Neural crest cell (in vitro differentiated cells): ENCODE measurements at regions not wholly inside any gene's neighbourhood (a gene's known extent, or its start where the extent isn't known, plus 50 kb on each side); places are given as distances from the start of the nearest gene placed in this dataset.

Experiments
- DNase-seq: peaks from one replicate; pipeline ENCODE4 v3.0.0; 2021; ENCODE audit warnings: low read depth, mixed read lengths, low spot score
- H3K27ac Mint-ChIP-seq: one replicate; pipeline ENCODE4 v1.8.0; 2021; ENCODE audit warnings: mild to moderate bottlenecking, mixed read lengths; ENCODE audit not compliant: unreplicated experiment
- H3K27me3 Mint-ChIP-seq: 2 replicates; pipeline ENCODE4 v1.8.0; 2021; ENCODE audit warnings: low read depth, mild to moderate bottlenecking, mixed read lengths
- H3K36me3 Mint-ChIP-seq: 2 replicates; pipeline ENCODE4 v1.8.0; 2021; ENCODE audit warnings: low read depth, mild to moderate bottlenecking, mixed read lengths
- H3K4me1 Mint-ChIP-seq: 2 replicates; pipeline ENCODE4 v1.8.0; 2021; ENCODE audit warnings: mixed read lengths
- H3K4me3 Mint-ChIP-seq: one replicate; pipeline ENCODE4 v1.8.0; 2021; ENCODE audit warnings: mild to moderate bottlenecking, mixed read lengths
- H3K9me3 Mint-ChIP-seq: 2 replicates; pipeline ENCODE4 v1.8.0; 2021; ENCODE audit warnings: mixed read lengths
- CTCF ChIP-seq: fragments of 200-600 bp; sonication (generic); conservative IDR thresholded peaks from 2 replicates; pipeline ENCODE4 v1.5.0; 2021; ENCODE audit warnings: antibody characterized with exemption, mild to moderate bottlenecking

GRCh38 chr18:29063346-29063745 is 886.4 kb upstream of the CDH2 start:
- Mint-ChIP-seq H3K4me3 (no peak overlapping the region), H3K9me3 (no peaks in the 10 kb centered on the region), H3K27ac (no peak overlapping the region), H3K36me3 (no peaks in the 10 kb centered on the region), H3K27me3 (no peaks in the 10 kb centered on the region), H3K4me1 (no peaks in the 10 kb centered on the region)
- DNase-seq, result no peak
- no peak for TF ChIP-seq CTCF

- H3K27me3 Mint-ChIP-seq, result no peaks in the 10 kb centered on the region
- no peaks in the 10 kb centered on the region for H3K36me3 Mint-ChIP-seq
- no peak for TF ChIP-seq CTCF
- DNase-seq, result no peak
- no peaks in the 10 kb centered on the region for H3K9me3 Mint-ChIP-seq
- H3K4me3 Mint-ChIP-seq, result no peak overlapping the region
- H3K27ac Mint-ChIP-seq, result no peak overlapping the region
- no peaks in the 10 kb centered on the region for H3K4me1 Mint-ChIP-seq
Observed at GRCh38 chr18:29062921-29063320, 886.0 kb upstream of the CDH2 start.

- Mint-ChIP-seq H3K27ac (no peak overlapping the region), H3K4me3 (no peak overlapping the region), H3K36me3 (no peaks in the 10 kb centered on the region), H3K4me1 (no peaks in the 10 kb centered on the region), H3K27me3 (no peaks in the 10 kb centered on the region), H3K9me3 (no peaks in the 10 kb centered on the region)
- TF ChIP-seq CTCF, result no peak
- no peak for DNase-seq
Observed at GRCh38 chr18:29060349-29060748, 883.4 kb upstream of the CDH2 start.

- TF ChIP-seq CTCF, result no peak
- Mint-ChIP-seq H3K4me1 (no peaks in the 10 kb centered on the region), H3K27me3 (no peaks in the 10 kb centered on the region), H3K36me3 (no peaks in the 10 kb centered on the region), H3K4me3 (no peak overlapping the region), H3K9me3 (no peaks in the 10 kb centered on the region), H3K27ac (no peak overlapping the region)
- no peak for DNase-seq
Observed at GRCh38 chr18:29057703-29058102, 880.8 kb upstream of the CDH2 start.

- Mint-ChIP-seq H3K27ac (no peak overlapping the region), H3K4me3 (no peak overlapping the region), H3K4me1 (no peaks in the 10 kb centered on the region), H3K27me3 (no peaks in the 10 kb centered on the region), H3K9me3 (peaks cover 8% of the 10 kb centered on the region), H3K36me3 (peaks cover 3% of the 10 kb centered on the region)
- DNase-seq, result no peak
- no peak for TF ChIP-seq CTCF
Observed at GRCh38 chr18:29056800-29057199, 879.9 kb upstream of the CDH2 start.

GRCh38 chr18:29041976-29042375 is 865.0 kb upstream of the CDH2 start:
- no peak for TF ChIP-seq CTCF
- Mint-ChIP-seq H3K9me3 (peaks cover 8% of the 10 kb centered on the region), H3K4me1 (no peaks in the 10 kb centered on the region), H3K36me3 (no peaks in the 10 kb centered on the region), H3K4me3 (no peak overlapping the region), H3K27me3 (no peaks in the 10 kb centered on the region), H3K27ac (no peak overlapping the region)
- no peak for DNase-seq
